CD4-positive, alpha-beta T cell treated with Interleukin-1 beta for 1 hour (primary cell): ENCODE measurements at regions not wholly inside any gene's neighbourhood (a gene's known extent, or its start where the extent isn't known, plus 50 kb on each side); places are given as distances from the start of the nearest gene placed in this dataset.

ENCODE experiments used
- DNase-seq, 2 donors: peaks; one replicate each; pipeline ENCODE4 v3.0.0-alpha.2; 2020 to 2022

DNA sequence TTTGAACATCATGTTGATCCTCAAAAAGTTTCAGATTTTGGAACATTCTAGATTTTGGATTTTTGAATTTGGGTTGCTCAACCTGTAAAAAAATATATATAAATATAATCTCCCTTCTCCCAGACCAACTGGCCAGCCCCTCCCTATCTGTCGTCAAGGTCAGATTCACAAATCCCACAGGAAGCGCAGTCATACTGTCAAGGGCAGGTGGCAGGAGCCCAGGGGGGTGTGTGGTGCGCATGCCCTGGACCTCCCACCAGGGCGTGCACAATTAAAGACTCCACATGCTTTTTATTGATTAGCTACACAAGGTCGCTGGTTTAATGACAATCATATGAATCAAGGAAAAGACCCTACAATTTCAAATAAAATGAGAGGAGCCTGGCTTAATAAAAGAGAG is 77.0 kb upstream of the EEPD1 start:
- no peak for DNase-seq

DNA sequence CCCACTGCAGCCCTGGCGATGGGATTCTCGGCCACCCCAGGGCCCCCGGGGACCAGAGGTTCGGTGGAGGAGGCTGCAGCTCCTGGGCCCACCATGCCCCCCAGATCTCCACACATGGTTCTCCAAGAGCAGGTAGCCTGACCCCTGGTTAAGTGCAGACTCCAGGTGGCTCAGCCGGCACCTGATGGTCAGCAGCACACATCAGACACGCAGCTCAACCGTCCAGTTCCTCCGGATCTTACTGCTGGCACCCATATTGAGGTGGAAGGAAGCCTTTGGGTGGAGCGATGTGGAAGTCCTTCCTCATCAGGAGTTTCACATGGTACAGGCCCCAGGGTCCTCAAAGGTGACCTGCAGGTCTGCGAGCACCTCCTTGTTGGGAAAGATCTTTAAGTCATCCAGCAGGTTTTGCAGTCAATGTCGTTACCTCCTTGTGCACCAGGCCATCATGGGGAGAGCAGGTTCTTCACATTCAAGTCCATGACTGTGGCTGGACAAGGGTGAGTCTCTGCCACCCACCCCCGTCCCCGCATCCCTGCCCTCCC is 74.2 kb upstream of the EEPD1 start:
- DNase-seq = no peak

DNA sequence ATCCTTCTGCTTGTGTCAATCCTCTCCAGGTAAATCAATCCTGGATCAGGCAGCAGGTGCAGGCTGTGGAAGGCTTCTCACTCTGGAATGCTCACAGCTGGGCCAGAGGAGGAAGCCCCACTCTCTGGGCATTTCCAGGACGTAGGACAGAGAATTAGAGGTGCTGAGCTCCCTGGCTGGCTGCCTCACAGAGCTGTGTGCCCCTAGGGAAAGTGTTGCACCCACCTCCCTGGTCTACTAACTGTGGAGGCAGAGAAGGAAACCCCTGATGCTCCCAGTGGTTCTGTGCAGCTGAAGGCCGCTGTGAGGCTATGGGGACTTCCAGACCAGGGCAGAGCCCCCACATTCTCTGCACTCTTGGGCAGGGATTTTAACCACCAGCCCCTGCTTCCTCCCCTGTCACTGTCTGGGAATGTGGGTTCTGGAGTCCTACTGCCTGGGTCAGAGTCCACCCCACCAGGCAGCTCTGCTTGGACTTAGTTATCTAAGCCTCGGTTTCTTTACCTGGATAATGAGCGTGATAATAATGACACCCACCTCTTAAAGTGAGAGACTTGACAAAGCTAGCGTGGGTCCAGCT is 73.5 kb upstream of the EEPD1 start:
- DNase-seq = no peak

DNA sequence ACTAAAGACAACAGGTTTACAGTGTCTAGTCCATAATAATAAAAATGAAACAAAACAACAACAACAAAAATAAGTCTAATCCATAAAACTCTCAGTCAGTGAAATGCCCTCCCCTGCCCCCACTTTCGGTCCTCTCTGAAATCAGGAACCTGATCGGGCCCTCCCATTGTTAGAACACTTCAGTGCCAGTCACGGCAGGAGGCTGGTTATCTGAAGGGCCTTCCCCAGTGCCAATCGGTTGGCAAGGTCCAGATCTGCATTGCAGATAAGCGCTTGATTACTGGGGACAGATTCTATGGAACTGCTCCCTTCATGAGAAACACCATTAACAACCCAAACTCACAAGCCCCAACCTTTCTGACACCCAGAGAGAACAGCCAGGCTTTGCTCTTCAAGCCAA is 72.2 kb upstream of the EEPD1 start:
- no peak for DNase-seq

GRCh38 chr7:36082216-36082615 is 70.8 kb upstream of the EEPD1 start:
- no peak for DNase-seq

DNA sequence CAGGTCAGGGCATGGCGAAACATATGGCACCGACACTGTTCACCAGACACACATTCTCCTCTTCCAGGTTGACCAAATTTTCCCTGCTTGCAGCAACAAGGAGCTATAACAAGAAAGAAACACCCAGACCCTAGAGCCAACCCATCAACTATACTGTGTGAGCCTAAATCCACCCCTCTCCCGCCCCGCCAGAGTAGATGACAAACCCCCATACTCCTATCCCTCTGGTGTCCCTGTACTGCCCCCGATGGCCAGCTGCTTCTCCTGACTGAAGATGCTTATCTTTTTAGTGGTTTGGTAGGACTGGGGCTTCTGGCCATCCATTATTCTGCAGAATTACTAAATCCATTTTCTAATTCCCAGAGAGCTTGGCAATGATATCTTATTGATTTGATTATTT is 70.1 kb upstream of the EEPD1 start:
- no peak for DNase-seq

- DNase-seq = no peak
These were observed 69.3 kb upstream of the EEPD1 start for GRCh38 chr7:36083626-36084380.

DNA sequence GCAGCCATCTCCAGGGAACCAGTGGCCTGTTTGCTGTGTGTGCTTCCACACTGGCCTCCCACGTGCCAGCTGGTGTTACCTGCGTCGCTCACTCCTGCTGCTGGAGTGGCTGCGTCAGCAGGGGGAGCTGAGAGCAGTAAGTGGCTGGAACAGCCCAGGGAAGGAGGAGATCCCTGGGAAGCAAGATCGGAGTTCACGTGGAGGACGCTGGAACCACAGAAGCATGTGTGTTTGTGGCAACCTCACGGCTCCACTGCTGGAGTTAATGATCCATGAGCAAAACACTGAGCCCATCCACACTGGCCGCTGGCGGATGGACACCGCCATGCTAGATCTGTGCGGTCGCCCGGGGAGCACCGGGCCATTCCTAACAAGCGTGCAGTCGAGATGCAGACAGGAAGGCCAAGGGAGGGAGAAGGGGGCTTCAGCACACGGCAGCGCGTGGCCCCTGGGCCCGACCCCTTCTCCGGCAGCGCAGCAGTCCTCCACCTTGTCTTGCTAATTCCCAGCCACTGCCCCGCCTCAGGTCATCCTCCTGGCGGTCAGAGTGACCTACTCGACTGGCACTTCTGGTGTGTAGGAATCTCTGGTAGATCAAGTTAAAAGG is 68.5 kb upstream of the EEPD1 start:
- no peak for DNase-seq

DNA sequence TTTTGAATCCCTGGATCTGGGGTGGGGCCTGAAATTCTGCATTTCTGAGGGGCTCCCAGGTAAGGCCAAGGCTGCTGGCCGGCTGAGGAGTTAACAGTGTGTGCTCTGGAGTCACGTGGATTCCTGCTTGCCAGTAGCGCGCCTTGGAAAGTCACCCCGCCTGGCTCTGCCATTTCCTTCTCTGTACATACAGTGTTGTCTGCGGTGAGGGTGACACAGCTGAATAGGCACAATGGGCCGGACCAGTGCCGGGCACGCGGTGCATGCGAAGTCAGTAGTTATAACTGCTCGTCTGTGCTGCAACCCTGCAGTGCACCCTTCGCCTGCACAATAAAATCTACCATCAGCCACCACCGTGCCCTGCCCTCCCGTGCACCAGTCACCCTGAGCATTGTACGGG is 68.0 kb upstream of the EEPD1 start:
- DNase-seq = no peak

DNA sequence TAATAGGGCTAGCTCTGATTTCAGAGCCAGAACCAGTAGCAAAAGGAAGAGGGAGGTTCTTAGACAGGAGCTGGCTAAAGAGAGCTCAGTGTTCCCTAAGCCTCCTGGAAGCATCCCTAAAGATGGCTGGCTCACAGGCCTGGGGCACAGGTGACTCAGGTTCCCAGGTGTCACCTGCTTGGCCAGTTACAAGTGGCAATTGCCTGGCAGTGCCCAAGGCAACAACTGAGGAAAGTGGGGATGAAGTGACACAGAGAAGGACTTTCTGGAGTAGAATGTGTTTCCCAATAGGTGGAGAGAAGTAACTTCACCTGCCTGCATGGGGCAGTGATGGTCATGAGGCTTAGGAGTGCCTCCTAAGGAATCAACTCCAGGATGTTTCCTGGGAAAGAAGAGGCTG is 66.5 kb upstream of the EEPD1 start:
- DNase-seq = no peak

DNA sequence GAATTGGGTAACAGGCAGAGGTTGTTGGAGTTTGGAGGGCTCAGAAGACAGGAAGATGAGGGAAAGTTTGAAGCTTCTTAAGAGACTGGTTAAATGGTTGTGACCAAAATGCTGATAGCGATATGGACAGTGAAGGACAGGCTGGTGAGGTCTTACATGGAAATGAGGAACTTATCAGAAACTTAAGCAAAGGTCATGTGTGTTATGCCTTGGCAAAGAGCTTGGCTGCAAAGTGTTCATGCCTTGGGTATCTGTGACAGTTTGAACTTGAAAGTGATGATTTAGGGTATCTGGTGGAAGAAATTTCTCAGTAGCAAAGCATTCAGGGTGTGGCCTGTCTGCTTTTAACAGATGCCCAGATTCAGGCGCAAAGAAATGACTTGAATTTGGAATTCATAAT is 64.5 kb upstream of the EEPD1 start:
- DNase-seq = no peak

DNA sequence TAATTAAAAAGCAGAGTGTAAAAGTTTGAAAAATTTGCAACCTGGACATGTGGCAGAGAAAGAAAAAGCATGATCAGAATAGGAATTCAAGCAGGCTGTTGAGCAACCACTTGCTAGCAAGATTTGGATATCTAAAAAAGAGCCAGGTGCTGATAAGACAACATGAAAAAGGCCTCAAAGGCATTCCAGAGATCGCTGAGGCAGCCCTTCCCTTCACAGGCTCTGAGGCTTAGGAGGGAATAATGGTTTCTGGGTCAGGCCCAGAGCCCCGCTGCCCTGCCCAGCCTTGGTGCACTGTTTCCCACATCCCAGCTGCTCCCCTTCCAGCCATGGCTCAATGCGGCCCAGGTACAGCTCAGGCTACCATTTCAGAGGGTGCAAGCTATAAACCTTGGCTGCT is 64.1 kb upstream of the EEPD1 start:
- no peak for DNase-seq

DNA sequence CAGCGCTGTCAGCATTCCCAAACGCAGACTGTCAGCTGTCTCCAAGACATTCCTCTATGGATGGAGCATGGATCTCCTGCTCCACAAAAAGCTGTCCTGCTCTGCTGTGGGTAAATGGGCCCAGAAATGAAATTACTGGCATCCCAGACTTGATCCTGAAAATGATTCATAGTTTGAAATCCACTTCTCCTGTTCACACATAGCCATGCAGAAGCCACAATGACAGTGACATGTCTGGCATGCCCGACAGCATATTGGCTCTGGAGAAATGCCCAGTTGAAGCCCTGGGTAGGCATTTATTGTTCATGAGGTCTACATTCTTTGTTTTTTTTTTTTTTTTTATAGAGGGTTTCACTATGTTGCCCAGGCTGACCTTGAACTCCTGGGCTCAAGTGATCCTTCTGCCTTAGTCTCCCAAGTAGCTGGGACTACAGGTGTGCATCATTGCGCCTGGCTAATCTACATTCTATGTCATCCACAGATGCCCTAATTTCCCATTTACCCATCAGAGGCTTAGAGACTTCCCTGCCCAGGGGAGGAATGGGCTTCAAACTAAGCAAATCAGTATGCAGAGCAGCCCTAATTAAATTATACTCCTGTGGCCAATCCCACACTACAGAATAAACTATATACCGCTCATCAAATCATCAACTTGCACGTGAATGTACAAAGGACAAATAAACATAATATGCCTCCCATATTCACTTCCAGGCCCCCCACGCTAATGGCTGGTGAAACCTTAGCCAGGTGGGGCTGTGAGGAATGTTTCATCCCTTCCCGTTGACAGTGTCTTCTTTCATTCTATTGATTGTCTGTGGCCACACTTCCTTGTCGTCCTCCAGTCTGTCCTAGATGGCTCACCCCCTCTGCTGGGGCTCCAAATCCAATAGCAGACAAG is 61.8 kb upstream of the EEPD1 start:
- DNase-seq = no peak

GRCh38 chr7:36091874-36092176 is 61.2 kb upstream of the EEPD1 start:
- DNase-seq = no peak

- DNase-seq = no peak
These were observed 60.8 kb upstream of the EEPD1 start for GRCh38 chr7:36092221-36092771.

- no peak for DNase-seq
These were observed 56.5 kb upstream of the EEPD1 start for GRCh38 chr7:36096460-36097095.

- no peak for DNase-seq
These were observed 55.0 kb upstream of the EEPD1 start for GRCh38 chr7:36098096-36098495.

DNA sequence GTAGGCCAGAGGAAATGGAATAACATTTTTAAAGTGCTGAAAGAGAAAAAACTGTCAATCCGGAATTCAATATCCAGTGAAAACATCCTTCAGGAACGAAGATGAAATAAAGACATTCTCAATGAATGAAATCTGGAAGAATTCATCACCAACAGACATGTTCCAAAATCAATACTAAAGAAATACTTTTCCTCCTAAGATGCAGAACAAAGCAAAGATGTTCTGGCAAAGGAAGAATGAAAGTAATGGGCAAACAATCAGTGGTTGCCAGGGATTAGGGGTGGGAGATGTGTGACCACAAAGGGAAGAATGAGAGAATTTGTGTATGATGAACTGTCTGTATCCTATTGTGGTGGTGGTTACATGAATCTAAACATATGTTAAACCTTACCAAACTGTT is 52.8 kb upstream of the EEPD1 start:
- no peak for DNase-seq

DNA sequence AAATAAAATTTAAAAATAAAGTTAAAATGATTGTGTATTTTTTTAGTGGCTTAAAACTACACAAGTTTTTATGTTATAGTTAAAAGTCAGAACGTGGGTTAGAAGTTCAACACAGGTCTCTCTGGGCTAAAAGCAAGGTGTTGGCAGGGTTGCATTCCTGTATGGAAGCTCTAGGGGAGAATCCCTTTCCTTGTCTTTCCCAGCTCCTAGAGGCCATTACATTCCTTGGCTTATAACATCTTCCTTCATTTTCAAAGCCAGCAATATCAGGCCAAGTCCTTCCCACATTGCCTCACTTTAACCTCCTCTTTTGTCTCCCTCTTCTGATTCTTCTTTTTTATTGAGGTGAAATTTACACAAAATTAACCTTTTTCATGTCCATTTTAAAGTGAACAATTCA is 52.4 kb upstream of the EEPD1 start:
- no peak for DNase-seq
